Activated naive CD8-positive, alpha-beta T cell treated with anti-CD3 and anti-CD28 coated beads, Interleukin-2, amount 50 U/mL, for 24 hours (primary cell): ENCODE measurements at regions not wholly inside any gene's neighbourhood (a gene's known extent, or its start where the extent isn't known, plus 50 kb on each side); places are given as distances from the start of the nearest gene placed in this dataset.
A peak's percentile ranks its signal among the peaks of the same experiment; 100 is the strongest.

Source experiments
- ATAC-seq: fragments of 150-1000 bp; cut with Tn5 transposase; one replicate; pipeline ENCODE4 v1.10.0; 2021
- DNase-seq: peaks from one replicate; pipeline ENCODE4 v3.0.0; 2021
- H3K27ac Mint-ChIP-seq: one replicate; pipeline ENCODE4 v1.8.0; 2021; ENCODE audit warnings: mild to moderate bottlenecking, mixed read lengths
- H3K27me3 Mint-ChIP-seq: one replicate; pipeline ENCODE4 v1.8.0; 2021; ENCODE audit warnings: mixed read lengths
- H3K36me3 Mint-ChIP-seq: one replicate; pipeline ENCODE4 v1.8.0; 2021; ENCODE audit warnings: low read depth, mixed read lengths
- H3K4me1 Mint-ChIP-seq: one replicate; pipeline ENCODE4 v1.8.0; 2021; ENCODE audit warnings: mixed read lengths
- H3K4me3 Mint-ChIP-seq: one replicate; pipeline ENCODE4 v1.8.0; 2021; ENCODE audit warnings: mild to moderate bottlenecking, moderate library complexity, mixed read lengths
- H3K9me3 Mint-ChIP-seq: one replicate; pipeline ENCODE4 v1.8.0; 2021; ENCODE audit warnings: mixed read lengths

- H3K27ac Mint-ChIP-seq = no peak overlapping the region
- DNase-seq (no peak), ATAC-seq (no peak)
- H3K36me3 Mint-ChIP-seq = no peaks in the 10 kb centered on the region
- H3K27me3 Mint-ChIP-seq = no peaks in the 10 kb centered on the region
- H3K9me3 Mint-ChIP-seq = no peaks in the 10 kb centered on the region
- peaks cover 10% of the 10 kb centered on the region for H3K4me1 Mint-ChIP-seq
- H3K4me3 Mint-ChIP-seq = no peak overlapping the region
Observed at GRCh38 chr2:177314722-177315264, 50.3 kb upstream of the NFE2L2 start.

- no peak for DNase-seq
- no peaks in the 10 kb centered on the region for H3K9me3 Mint-ChIP-seq
- no peaks in the 10 kb centered on the region for H3K36me3 Mint-ChIP-seq
- H3K27ac Mint-ChIP-seq = no peak overlapping the region
- no peak overlapping the region for H3K4me3 Mint-ChIP-seq
- peaks cover 4% of the 10 kb centered on the region for H3K4me1 Mint-ChIP-seq
- no peak for ATAC-seq
- no peaks in the 10 kb centered on the region for H3K27me3 Mint-ChIP-seq
Observed at GRCh38 chr2:177315364-177315763, 50.8 kb upstream of the NFE2L2 start.

DNA sequence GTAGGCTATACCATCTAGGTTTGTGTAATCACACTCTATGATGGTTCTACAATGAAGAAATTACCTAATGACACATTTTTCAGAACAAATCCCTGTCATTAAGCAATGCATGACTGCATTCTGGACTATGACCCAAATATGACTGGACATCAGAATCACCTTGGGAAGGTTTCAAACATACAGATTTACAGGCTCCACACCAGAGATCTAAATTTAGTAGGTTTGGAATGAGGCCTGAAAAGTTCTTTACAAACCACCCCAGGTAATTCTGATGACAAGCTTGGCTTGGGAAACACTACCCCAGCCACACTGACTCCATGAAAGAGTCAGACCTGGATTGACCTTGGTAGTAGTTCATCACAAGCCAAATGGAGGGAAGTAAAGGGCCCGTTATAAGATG is 52.2 kb upstream of the NFE2L2 start:
- DNase-seq (no peak), ATAC-seq (no peak)
- H3K27ac Mint-ChIP-seq = no peak overlapping the region
- H3K36me3 Mint-ChIP-seq = no peaks in the 10 kb centered on the region
- no peaks in the 10 kb centered on the region for H3K4me1 Mint-ChIP-seq
- no peaks in the 10 kb centered on the region for H3K27me3 Mint-ChIP-seq
- no peak overlapping the region for H3K4me3 Mint-ChIP-seq
- H3K9me3 Mint-ChIP-seq = no peaks in the 10 kb centered on the region

- Mint-ChIP-seq H3K4me1 (no peaks in the 10 kb centered on the region), H3K9me3 (no peaks in the 10 kb centered on the region), H3K27me3 (no peaks in the 10 kb centered on the region), H3K4me3 (no peak overlapping the region), H3K27ac (no peak overlapping the region), H3K36me3 (no peaks in the 10 kb centered on the region)
- no peak for DNase-seq
- no peak for ATAC-seq
Observed at GRCh38 chr2:177317443-177317842, 52.9 kb upstream of the NFE2L2 start.

GRCh38 chr2:177317857-177318256 is 53.3 kb upstream of the NFE2L2 start:
- Mint-ChIP-seq H3K27ac (no peak overlapping the region), H3K4me1 (no peaks in the 10 kb centered on the region), H3K27me3 (no peaks in the 10 kb centered on the region)

DNA sequence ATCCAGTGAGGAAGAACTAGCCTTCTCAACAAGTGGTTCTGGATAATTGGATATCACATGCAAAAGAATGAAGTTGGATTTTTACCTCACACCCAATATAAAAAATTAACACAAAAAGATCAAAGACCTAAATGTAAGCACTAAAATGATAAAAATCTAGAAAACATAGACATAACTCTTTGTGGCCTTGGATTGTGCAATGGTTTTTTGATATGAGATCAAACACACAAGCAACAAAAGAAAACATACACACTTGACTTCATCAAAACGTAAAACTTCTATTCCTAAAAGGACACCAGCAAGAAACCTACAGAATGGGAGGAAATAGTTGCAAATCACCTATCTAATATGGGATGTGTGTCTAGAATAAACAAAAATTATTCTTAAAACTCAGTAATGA is 54.1 kb upstream of the NFE2L2 start:
- no peaks in the 10 kb centered on the region for H3K4me1 Mint-ChIP-seq
- DNase-seq (no peak), ATAC-seq (no peak)
- H3K36me3 Mint-ChIP-seq = no peaks in the 10 kb centered on the region
- H3K27ac Mint-ChIP-seq = no peak overlapping the region
- no peak overlapping the region for H3K4me3 Mint-ChIP-seq
- no peaks in the 10 kb centered on the region for H3K27me3 Mint-ChIP-seq
- H3K9me3 Mint-ChIP-seq = no peaks in the 10 kb centered on the region

More at GRCh38 chr2:177317857-177318256, 53.3 kb upstream of the NFE2L2 start:
- Mint-ChIP-seq H3K36me3 (no peaks in the 10 kb centered on the region), H3K4me3 (no peak overlapping the region), H3K9me3 (no peaks in the 10 kb centered on the region)
- DNase-seq (no peak), ATAC-seq (no peak)

- Mint-ChIP-seq H3K36me3 (no peaks in the 10 kb centered on the region), H3K27ac (no peak overlapping the region), H3K27me3 (no peaks in the 10 kb centered on the region), H3K4me3 (no peak overlapping the region), H3K9me3 (no peaks in the 10 kb centered on the region), H3K4me1 (no peaks in the 10 kb centered on the region)
- ATAC-seq (no peak), DNase-seq (no peak)
Observed at GRCh38 chr2:177320596-177320995, 56.1 kb upstream of the NFE2L2 start.

DNA sequence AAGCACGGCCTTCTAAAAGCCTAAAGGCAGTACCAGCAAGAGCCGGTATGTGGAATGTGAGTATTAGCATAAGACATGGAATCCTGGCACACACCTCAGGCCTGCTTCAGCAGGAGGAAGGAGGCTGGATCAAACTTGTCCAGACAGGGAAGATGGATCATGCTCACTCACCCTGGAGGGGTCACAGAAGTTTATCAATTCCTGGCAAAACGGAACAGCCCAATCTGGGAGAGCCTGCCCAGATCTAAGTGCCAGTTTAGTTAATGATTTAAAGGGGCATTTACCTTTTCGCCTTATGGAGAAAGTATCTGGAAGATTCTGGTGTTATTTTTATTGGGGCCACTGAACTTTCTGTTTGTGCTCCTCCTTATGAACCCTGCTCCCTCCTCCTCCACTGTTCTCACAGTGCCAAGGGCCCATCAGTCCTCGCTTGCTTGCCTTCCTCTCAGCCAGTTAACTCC is 58.3 kb upstream of the NFE2L2 start:
- Mint-ChIP-seq H3K9me3 (no peaks in the 10 kb centered on the region), H3K27me3 (no peaks in the 10 kb centered on the region), H3K36me3 (no peaks in the 10 kb centered on the region), H3K27ac (no peak overlapping the region), H3K4me1 (no peaks in the 10 kb centered on the region), H3K4me3 (no peak overlapping the region)
- ATAC-seq (no peak), DNase-seq (no peak)

DNA sequence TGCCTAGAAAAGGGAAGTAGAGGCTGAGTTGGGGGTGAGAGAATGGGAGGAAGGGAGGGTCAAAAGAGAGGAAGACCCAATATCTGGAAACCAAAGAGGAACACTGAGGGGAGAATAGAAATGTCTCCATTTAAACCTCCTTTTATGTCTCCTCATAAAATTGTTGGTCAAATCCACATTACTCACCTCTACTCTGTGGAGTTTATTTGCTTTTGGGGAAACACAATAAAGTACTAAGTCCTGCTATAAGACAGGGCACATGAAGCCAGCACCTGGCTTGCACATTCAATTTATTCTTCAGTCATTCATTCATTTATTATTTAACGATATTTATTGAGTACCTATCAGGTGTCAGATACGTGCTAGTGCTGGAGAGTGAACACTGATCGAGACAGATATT is 60.3 kb upstream of the NFE2L2 start:
- Mint-ChIP-seq H3K4me1 (peaks cover 2% of the 10 kb centered on the region), H3K27ac (no peak overlapping the region), H3K27me3 (no peaks in the 10 kb centered on the region), H3K36me3 (no peaks in the 10 kb centered on the region), H3K4me3 (no peak overlapping the region), H3K9me3 (no peaks in the 10 kb centered on the region)
- ATAC-seq (no peak), DNase-seq (no peak)

DNA sequence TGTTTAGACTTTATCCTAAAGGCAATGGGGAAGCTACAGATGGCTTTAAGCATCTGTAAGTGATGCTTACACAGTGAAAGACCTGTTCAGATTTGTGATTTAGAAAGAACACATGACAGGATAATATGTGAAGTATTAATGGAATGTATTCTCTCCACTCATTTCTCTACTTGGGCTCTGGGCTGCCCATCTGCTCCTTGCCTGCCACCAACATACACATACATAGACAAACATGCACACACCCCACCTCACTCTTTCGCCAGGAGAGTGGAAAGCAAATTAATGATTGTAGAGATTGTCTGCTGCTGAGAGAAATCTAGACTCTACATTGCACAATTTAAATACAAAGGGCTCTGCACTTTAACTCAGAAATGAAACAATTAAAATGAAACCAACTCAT is 61.0 kb upstream of the NFE2L2 start:
- no peaks in the 10 kb centered on the region for H3K27me3 Mint-ChIP-seq
- no peaks in the 10 kb centered on the region for H3K9me3 Mint-ChIP-seq
- H3K36me3 Mint-ChIP-seq = no peaks in the 10 kb centered on the region
- DNase-seq = no peak
- H3K4me1 Mint-ChIP-seq = peaks cover 2% of the 10 kb centered on the region
- H3K4me3 Mint-ChIP-seq = no peak overlapping the region
- H3K27ac Mint-ChIP-seq = no peak overlapping the region
- ATAC-seq = no peak

DNA sequence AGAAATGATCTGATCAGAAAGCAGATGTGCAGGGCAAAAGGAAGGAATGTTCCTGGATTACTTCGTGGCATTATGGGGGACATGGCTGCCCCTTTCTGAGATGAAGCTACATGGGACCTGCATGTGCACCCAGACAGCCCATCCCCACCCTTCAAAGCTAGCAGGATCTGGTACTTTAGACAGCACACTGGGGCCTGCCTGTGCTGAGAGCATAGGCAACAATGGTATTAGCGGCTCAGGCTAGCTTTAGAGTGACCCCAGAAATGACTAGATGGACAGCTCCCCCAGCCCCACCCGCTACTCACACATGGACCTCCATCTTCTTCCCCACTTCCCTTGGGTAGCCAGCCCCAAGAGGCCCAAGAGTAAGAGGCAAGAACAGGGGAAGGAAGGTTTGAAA is 61.5 kb upstream of the NFE2L2 start:
- Mint-ChIP-seq H3K9me3 (no peaks in the 10 kb centered on the region), H3K27ac (no peak overlapping the region), H3K4me3 (no peak overlapping the region), H3K4me1 (peaks cover 2% of the 10 kb centered on the region), H3K27me3 (no peaks in the 10 kb centered on the region), H3K36me3 (no peaks in the 10 kb centered on the region)
- DNase-seq (no peak), ATAC-seq (no peak)

DNA sequence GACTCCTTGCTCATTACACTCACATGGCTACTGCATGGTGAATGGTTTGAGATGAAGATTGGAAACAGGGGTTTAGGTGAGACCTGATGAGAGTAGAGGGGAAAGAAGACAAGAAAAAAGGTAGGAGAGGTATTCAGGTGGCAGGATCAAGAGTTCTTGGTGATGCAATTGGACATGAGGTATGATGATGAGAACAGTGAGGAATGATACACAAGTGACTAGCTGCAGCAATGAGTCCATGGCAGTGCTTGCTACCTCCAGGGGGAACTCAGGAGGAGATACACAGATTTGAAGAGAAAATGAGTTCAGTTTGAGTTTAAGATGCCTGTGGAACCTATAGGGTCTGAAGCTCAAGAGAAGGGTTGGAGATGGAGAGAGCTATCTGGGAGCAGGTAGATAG is 62.1 kb upstream of the NFE2L2 start:
- Mint-ChIP-seq H3K27ac (no peak overlapping the region), H3K36me3 (no peaks in the 10 kb centered on the region), H3K27me3 (no peaks in the 10 kb centered on the region), H3K4me3 (no peak overlapping the region), H3K9me3 (no peaks in the 10 kb centered on the region), H3K4me1 (peaks cover 2% of the 10 kb centered on the region)
- DNase-seq (no peak), ATAC-seq (no peak)

- Mint-ChIP-seq H3K27ac (no peak overlapping the region), H3K27me3 (no peaks in the 10 kb centered on the region), H3K4me1 (peaks cover 5% of the 10 kb centered on the region), H3K4me3 (no peak overlapping the region), H3K36me3 (no peaks in the 10 kb centered on the region), H3K9me3 (no peaks in the 10 kb centered on the region)
- ATAC-seq = no peak
- DNase-seq = no peak
Observed at GRCh38 chr2:177327009-177327408, 62.5 kb upstream of the NFE2L2 start.

DNA sequence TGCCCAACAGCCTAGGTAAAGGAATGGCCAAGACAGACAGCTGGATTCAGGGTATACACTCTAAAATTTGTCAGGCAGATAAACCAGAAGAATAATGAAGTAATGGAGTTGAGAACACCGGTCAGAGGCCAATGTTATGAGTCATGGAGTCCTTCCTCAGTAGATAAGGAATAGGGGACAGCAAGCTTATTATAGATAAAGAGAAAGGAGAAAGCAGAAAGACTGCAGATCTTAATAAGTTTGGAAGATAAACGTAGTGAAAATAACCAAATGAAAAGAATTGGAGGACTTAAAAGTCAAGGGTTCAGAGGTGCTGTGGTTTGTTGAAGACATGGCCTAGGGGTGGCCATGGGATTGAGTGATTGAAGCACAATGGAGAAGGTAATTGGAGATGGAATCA is 63.5 kb upstream of the NFE2L2 start:
- Mint-ChIP-seq H3K4me1 (peaks cover 10% of the 10 kb centered on the region), H3K9me3 (no peaks in the 10 kb centered on the region), H3K4me3 (no peak overlapping the region), H3K27ac (no peak overlapping the region), H3K36me3 (no peaks in the 10 kb centered on the region), H3K27me3 (no peaks in the 10 kb centered on the region)
- DNase-seq = no peak
- ATAC-seq = no peak

DNA sequence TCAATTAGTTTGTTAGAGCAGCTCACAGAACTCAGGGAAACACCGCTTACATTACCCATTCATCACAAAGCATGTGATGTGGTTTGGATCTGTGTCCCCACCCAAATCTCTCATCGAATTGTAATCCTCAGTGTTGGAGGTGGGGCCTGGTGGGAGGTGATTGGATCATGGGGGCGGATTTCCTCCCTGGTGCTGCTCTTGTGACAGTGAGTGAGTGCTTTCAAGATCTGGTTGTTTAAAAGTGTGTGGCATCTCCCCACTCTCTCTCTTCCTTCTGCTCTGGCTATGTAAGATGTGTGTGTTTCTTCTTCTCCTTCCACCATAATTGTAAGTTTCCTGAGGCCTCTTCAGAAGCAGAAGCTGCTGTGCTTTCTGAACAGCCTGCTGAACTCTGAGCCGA is 63.5 kb upstream of the AGPS start:
- ATAC-seq (peak; percentile 9), DNase-seq (no peak)
- no peaks in the 10 kb centered on the region for H3K9me3 Mint-ChIP-seq
- no peak overlapping the region for H3K4me3 Mint-ChIP-seq
- H3K4me1 Mint-ChIP-seq = peaks cover 10% of the 10 kb centered on the region
- no peak overlapping the region for H3K27ac Mint-ChIP-seq
- no peaks in the 10 kb centered on the region for H3K36me3 Mint-ChIP-seq
- no peaks in the 10 kb centered on the region for H3K27me3 Mint-ChIP-seq

DNA sequence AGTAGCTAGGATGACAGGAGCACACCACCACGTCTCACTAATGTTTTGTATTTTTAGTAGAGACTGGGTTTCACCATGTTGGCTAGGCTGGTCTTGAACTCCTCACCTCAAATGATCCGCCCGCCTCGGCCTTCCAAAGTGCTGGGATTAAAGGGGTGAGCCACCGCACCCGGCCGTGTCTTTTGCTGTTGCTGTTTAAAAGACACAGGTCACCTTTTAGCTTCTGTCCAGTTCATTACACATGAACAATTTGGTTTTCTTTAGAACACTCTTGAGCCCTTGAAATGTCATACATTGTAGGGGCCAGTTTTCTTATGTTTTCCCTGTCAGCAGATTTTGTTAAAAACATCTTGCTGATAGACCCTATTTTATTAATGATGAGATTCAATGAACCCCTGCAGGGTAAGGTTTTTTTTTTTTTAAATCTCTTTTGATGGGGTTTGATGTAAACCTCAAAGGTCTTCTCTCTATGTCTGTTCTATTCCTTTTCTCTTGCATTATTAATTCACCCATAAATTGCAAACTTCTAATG is 61.0 kb upstream of the AGPS start:
- no peaks in the 10 kb centered on the region for H3K9me3 Mint-ChIP-seq
- peaks cover 10% of the 10 kb centered on the region for H3K4me1 Mint-ChIP-seq
- no peak overlapping the region for H3K4me3 Mint-ChIP-seq
- DNase-seq (no peak), ATAC-seq (no peak)
- no peaks in the 10 kb centered on the region for H3K36me3 Mint-ChIP-seq
- H3K27me3 Mint-ChIP-seq = no peaks in the 10 kb centered on the region
- no peak overlapping the region for H3K27ac Mint-ChIP-seq
